OCI-LY1 (cell line): ENCODE measurements at regions not wholly inside any gene's neighbourhood (a gene's known extent, or its start where the extent isn't known, plus 50 kb on each side); places are given as distances from the start of the nearest gene placed in this dataset.

Source experiments
- EZH2 ChIP-seq: fragments of 200-600 bp; sonication (generic), shearing (Covaris generic); IDR thresholded peaks from 2 replicates; pipeline ENCODE4 v1.8.0; 2017; ENCODE audit warnings: borderline replicate concordance, mixed run types, mild to moderate bottlenecking, antibody characterized with exemption, low read length, moderate library complexity, mixed read lengths
- TF ChIP-seq, protein P1 (sequence below): fragments of 200-600 bp; sonication (generic), shearing (Covaris generic); IDR thresholded peaks from 2 replicates; pipeline ENCODE4 v1.5.1; 2017; ENCODE audit warnings: mild to moderate bottlenecking, antibody characterized with exemption, low read length, moderate library complexity, mixed read lengths

GRCh38 chr4:18421519-18421918, 400.0 kb upstream of the LCORL start:
- TF ChIP-seq, protein P1, sequence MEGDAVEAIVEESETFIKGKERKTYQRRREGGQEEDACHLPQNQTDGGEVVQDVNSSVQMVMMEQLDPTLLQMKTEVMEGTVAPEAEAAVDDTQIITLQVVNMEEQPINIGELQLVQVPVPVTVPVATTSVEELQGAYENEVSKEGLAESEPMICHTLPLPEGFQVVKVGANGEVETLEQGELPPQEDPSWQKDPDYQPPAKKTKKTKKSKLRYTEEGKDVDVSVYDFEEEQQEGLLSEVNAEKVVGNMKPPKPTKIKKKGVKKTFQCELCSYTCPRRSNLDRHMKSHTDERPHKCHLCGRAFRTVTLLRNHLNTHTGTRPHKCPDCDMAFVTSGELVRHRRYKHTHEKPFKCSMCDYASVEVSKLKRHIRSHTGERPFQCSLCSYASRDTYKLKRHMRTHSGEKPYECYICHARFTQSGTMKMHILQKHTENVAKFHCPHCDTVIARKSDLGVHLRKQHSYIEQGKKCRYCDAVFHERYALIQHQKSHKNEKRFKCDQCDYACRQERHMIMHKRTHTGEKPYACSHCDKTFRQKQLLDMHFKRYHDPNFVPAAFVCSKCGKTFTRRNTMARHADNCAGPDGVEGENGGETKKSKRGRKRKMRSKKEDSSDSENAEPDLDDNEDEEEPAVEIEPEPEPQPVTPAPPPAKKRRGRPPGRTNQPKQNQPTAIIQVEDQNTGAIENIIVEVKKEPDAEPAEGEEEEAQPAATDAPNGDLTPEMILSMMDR: no peak
- TF ChIP-seq EZH2: no peak
